ENCODE measurements at regions not wholly inside any gene's neighbourhood (a gene's known extent, or its start where the extent isn't known, plus 50 kb on each side); places are given as distances from the start of the nearest gene placed in this dataset.
"Not testable (repeated sequence)": the region's sequence is repeated elsewhere in the genome, so short reads cannot be mapped to it uniquely, and the experiment has no call there.

GRCh38 chr7:113784316-113784715 lies 134.5 kb downstream of the PPP1R3A start:
- no peak for DNase-seq (ENCODE audit: low read depth in 1 of 2, low spot score in 1 of 2)

DNA sequence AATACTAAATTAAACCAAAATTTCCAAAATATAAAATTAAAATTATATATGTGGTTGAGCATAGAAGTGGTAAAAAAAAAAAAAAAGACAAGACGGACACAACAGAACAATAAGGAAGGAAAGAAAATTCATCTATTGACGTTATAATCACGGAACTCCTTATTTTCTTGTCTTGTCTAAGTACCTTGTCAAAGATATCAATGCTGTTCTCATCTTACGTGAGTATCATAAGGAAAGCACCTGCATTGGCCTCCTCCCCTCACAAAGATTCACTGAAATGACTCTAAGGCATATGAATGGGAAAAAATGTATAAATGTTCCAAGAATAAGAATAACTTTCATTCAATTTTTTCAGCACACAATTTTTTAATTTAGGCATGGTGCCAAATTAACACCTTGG lies 135.4 kb downstream of the PPP1R3A start:
- no peak for DNase-seq (ENCODE audit: low read depth in 1 of 2, low spot score in 1 of 2)

DNA sequence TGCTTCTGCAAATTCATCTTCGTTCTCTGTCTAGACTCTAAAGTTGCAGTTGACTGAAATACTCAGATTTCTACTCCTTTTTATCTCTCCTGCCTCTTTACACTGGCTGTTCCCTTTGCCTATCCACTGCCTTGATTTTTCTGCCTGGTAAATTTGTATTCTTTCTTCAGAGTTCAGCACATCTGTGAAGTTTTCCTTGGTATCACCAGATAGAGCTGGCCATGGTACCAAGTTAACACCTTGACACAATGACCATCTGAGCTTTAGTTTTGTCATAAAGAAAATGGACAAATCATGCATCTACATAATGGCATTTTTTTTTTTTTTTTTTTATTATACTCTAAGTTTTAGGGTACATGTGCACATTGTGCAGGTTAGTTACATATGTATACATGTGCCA lies 143.0 kb downstream of the PPP1R3A start:
- no peak for DNase-seq (ENCODE audit: low read depth in 1 of 2, low spot score in 1 of 2)

DNA sequence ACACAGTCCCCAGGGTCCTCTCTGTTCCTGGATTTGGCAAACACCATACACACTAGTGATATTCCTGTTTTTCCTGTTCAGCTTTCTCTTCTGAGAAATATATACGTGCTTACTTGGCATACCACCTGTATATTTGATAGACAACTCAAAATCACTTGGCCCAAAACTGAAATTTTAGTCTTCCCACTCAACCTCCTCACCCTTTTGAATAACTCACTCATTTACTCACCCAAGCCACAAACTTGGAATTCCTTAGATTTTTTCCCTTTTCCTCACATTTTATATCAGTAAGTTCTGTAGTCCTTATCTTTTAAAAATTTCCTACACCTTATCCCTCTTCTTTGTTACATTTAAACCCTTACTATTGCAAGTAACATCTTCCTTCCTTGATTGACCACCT lies 143.4 kb downstream of the PPP1R3A start:
- DNase-seq (ENCODE audit: low read depth in 1 of 2, low spot score in 1 of 2), result no peak

DNA sequence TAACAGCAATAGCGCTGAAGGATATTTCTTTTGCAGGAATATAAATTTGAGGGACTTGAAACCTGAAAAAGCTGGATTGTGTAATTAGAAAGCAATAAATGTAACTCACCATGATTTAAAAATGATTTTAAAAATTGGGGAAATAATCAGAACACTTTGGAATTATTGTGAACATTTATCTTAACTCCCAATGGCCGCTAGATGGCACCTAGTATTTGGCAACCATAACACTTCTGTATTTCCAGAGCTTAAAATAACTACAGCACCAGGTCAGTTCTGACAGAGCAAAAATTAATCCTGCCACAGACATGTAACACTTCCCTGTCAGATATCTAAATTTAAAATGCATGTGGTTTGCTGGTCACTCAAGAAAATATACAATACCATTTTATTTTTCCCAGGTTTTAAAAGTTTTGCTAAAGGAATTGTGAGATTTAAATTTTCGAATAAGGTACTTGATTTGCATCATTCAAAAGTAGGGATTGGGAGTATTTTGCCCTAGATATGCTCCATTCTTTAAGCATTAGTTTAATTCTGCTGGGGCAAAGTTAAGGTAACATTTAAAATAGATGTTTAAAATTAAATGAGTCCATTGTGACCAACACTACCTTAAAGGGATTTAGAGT lies 144.5 kb downstream of the PPP1R3A start:
- DNase-seq (ENCODE audit: low read depth in 1 of 2, low spot score in 1 of 2), result no peak

GRCh38 chr7:113770146-113770738 lies 148.6 kb downstream of the PPP1R3A start:
- DNase-seq (ENCODE audit: low read depth in 1 of 2, low spot score in 1 of 2), result no peak

DNA sequence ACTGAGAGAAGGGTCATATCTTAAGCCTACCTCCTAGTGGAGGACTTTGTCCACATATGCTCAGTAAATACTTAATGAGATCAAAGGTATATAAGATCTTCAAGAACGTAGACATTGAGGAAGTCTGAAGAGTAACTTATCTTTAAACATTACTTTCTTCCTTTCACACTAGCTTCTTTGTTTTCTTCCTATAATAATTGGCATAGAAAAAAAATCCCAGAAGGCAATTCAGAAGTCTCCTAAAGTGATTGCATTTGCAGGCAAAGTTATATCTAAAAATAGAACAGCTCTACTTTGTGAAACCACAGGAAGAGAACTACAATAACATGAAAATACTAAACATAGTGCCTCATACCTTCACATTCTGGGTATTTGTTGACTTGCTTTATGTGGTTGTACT lies 150.4 kb downstream of the PPP1R3A start:
- no peak for DNase-seq (ENCODE audit: low read depth in 1 of 2, low spot score in 1 of 2)

GRCh38 chr7:113764401-113765035 lies 154.3 kb downstream of the PPP1R3A start:
- DNase-seq (ENCODE audit: low read depth in 1 of 2, low spot score in 1 of 2), result no peak

GRCh38 chr7:113763226-113763625 lies 155.6 kb downstream of the PPP1R3A start:
- DNase-seq (ENCODE audit: low read depth in 1 of 2, low spot score in 1 of 2), result no peak

DNA sequence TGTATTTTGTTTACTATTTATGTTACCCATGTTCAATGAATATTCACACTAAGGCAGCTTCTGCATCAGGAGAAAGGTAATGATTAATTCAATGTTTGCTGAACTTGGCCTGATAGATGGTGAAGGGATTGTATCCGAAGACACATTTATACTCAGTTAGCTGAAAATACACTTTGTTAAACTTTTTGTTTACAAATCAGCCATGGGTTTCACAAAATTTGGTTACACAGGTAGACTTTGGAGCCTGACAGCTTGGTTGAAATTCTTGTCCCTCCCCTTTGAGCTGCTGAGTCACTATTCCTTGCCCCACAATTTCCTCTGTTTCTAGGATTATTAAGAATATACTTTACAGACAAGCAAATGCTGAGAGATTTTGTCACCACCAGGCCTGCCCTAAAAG lies 162.6 kb downstream of the PPP1R3A start:
- no peak for DNase-seq (ENCODE audit: low read depth in 1 of 2, low spot score in 1 of 2)

DNA sequence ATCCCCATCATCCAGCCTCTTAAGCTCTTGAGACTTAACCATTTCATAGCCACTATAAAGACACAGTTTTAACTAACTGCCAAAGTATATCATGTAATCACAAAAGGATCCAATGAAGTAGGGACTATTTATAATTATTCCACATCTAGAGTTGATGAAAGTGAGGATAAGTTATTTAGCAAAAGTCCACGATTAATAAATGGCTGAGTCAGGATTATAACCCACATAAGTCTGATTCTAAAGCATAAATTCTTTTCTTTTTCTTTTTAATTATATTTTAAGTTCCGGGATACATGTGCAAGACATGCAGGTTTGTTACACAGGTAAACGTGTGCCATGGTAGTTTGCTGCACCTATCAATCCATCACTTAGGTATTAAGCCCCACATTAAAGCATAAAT lies 166.1 kb downstream of the PPP1R3A start:
- DNase-seq (ENCODE audit: low read depth in 1 of 2, low spot score in 1 of 2), result no peak

GRCh38 chr7:113752289-113752688 lies 166.5 kb downstream of the PPP1R3A start:
- DNase-seq (ENCODE audit: low read depth in 1 of 2, low spot score in 1 of 2), result no peak

DNA sequence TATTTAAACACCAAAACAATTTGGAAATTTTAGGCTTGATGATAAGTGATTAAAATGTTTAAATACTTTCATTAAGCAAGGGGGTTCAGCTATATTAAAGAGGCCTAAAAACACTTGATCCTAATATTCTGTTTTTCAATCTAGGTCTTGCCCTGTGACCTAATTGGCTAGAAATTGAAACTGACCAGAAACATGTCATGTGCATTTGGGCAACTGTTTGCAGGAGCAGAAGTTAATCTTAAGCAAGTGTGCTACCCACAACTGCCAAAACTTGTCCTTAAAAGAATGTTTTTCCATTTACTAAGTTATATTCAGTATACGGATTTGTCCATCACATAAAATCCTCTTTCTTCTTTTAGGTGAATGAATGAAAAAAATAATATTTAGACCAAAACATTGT lies 167.3 kb downstream of the PPP1R3A start:
- no peak for DNase-seq (ENCODE audit: low read depth in 1 of 2, low spot score in 1 of 2)

DNA sequence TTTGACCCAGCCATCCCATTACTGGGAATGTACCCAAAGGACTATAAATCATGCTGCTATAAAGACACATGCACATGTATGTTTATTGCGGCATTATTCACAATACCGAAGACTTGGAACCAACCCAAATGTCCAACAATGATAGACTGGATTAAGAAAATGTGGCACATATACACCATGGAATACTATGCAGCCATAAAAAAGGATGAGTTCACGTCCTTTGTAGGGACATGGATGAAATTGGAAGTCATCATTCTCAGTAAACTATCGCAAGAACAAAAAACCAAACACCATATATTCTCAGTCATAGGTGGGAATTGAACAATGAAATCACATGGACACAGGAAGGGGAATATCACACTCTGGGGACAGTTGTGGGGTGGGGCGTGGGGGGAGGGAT lies 170.4 kb downstream of the PPP1R3A start:
- DNase-seq (ENCODE audit: low read depth in 1 of 2, low spot score in 1 of 2), result not testable (repeated sequence)

DNA sequence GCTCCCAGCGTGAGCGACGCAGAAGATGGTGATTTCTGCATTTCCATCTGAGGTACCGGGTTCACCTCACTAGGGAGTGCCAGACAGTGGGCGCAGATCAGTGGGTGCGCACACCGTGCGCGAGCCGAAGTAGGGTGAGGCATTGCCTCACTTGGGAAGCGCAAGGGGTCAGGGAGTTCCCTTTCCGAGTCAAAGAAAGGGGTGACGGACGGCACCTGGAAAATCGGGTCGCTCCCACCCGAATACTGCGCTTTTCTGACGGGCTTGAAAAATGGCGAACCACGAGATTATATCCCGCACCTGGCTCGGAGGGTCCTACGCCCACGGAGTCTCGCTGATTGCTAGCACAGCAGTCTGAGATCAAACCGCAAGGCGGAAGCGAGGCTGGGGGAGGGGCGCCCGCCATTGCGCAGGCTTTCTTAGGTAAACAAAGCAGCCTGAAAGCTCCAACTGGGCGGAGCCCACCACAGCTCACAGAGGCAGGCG lies 175.8 kb downstream of the PPP1R3A start:
- DNase-seq (ENCODE audit: low read depth in 1 of 2, low spot score in 1 of 2), result not testable (repeated sequence)

DNA sequence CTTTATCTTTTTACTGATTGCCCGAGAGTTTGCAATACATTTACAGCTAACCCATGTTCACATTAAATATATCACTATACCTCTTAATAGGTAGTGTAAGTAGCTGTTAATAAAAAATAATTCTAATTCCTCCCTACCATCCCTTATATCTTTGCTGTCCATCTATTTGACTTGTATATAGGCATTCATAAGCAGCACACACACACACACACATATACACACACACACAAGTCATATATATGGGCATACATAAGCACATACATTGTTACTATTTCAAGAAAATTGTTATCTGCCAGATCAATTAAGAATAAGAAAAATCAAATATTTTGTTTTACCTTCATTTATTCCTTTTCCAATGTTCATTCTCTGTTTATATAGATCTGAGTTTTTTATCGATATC lies 176.4 kb downstream of the PPP1R3A start:
- no peak for DNase-seq (ENCODE audit: low read depth in 1 of 2, low spot score in 1 of 2)

GRCh38 chr7:113731571-113731970 lies 187.2 kb downstream of the PPP1R3A start:
- no peak for DNase-seq (ENCODE audit: low read depth in 1 of 2, low spot score in 1 of 2)

GRCh38 chr7:113730309-113730955 lies 188.4 kb downstream of the PPP1R3A start:
- no peak for DNase-seq (ENCODE audit: low read depth in 1 of 2, low spot score in 1 of 2)

GRCh38 chr7:113727486-113727885 lies 191.3 kb downstream of the PPP1R3A start:
- DNase-seq (ENCODE audit: low read depth in 1 of 2, low spot score in 1 of 2), result no peak

DNA sequence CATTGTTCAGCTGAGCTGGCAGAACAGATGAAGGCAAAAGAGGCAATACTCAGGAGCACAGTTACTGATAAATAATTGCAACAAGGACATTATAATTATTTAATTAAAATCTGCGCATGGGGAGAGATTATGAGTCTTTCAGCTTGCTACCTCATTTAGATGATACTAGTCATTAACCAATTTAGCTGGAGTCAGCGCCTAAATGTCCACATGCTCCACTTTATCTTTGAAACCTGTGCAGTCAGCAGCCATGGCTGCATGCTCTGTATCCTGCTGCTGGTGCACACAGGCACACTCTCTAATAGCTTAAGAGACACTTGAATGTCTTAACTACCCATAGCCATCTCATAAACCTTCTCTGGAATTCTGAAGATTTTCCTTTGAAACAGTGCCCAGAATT lies 196.8 kb downstream of the PPP1R3A start:
- DNase-seq (ENCODE audit: low read depth in 1 of 2, low spot score in 1 of 2), result no peak

DNA sequence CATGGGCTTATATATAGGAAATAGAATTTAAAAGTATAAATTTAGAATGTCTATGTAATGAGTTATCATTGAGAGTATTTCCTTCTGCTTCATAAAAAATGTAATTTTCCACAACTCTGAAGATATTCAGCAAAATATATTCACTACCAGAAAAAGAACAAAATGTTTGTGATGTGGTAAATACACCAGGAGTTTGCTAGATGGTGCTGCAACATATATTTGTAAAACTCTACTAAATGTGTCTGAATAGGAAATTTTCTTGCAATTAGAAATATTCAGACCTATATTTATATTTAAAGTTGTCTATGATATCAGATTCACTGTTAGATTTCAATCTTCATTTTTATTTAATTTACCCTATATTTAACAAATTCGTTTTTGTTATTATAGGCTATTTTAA lies 201.1 kb downstream of the PPP1R3A start:
- DNase-seq (ENCODE audit: low read depth in 1 of 2, low spot score in 1 of 2), result no peak
